ENCODE measurements at regions not wholly inside any gene's neighbourhood (a gene's known extent, or its start where the extent isn't known, plus 50 kb on each side); places are given as distances from the start of the nearest gene placed in this dataset.

DNA sequence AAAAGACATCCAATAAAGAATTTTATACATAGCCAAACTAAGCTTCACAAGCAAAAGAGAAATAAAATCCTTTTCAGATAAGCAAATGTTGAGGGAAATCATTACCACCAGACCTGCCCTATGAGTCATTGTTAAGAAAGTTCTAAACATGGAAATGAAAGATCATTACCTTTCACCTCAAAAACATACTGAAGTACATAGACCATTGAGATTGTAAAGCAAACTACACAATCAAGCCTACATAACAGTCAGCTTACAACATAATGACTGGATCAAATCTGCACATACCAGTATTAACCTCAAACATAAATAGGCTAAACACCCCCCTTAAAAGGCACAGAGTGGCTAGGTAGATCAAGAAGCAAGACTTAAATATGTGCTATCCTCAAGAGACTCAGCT is 501.0 kb upstream of the LUZP2 start:
- FAIRE-seq = no peak
- Histone ChIP-seq H4K20me1 (ENCODE audit: control insufficient read depth, extremely low read depth, insufficient read depth, low read length) (no peaks in the 10 kb centered on the region), H3K79me2 (ENCODE audit: control insufficient read depth, insufficient read depth, low read length) (no peaks in the 10 kb centered on the region), H2AFZ (ENCODE audit: control insufficient read depth, low read length) (no peak overlapping the region), H3K27ac (ENCODE audit: control insufficient read depth, insufficient read depth, low read length) (no peak overlapping the region), H3K4me2 (ENCODE audit: control insufficient read depth, extremely low read depth, insufficient read depth, low read depth, low read length) (no peak overlapping the region), H3K9ac (ENCODE audit: control insufficient read depth, extremely low read depth, insufficient read depth, low read length) (no peak overlapping the region), H3K27me3 (ENCODE audit: control insufficient read depth, extremely low read depth, insufficient read depth, low read length) (no peaks in the 10 kb centered on the region), H3K9me1 (ENCODE audit: control insufficient read depth, extremely low read depth, insufficient read depth, low read length) (no peaks in the 10 kb centered on the region), H3K9me3 (ENCODE audit: control insufficient read depth, low read depth, low read length) (no peaks in the 10 kb centered on the region), H3K4me1 (ENCODE audit: control insufficient read depth, extremely low read depth, insufficient read depth, low read length) (no peaks in the 10 kb centered on the region), H3K36me3 (ENCODE audit: control insufficient read depth in 2 of 2, extremely low read depth in 1 of 2, insufficient read depth in 2 of 2, low read length in 2 of 2) (no peaks in the 10 kb centered on the region), H3K4me3 (ENCODE audit: control insufficient read depth in 2 of 3, extremely low read depth in 1 of 3, insufficient read depth in 2 of 3, low read depth in 1 of 3, low read length in 3 of 3) (no peak overlapping the region)
- no peak for TF ChIP-seq EZH2 (IDR thresholded peaks at IDR 0.05; ENCODE audit: low read length)
- no peak for TF ChIP-seq CTCF (optimal IDR thresholded peaks at IDR 0.05 in 1 of 3, IDR thresholded peaks at IDR 0.05 in 1 of 3, conservative IDR thresholded peaks at IDR 0.05 in 1 of 3; ENCODE audit: extremely low read depth in 1 of 3, insufficient read depth in 2 of 3, low read length in 3 of 3)
- DNase-seq (ENCODE audit: low read depth, low spot score) = no peak
- dilution Hi-C loops (cut with MboI; ENCODE audit: extremely low pct_ligation_motif_present, low sequenced_read_pairs) = no loop called here

DNA sequence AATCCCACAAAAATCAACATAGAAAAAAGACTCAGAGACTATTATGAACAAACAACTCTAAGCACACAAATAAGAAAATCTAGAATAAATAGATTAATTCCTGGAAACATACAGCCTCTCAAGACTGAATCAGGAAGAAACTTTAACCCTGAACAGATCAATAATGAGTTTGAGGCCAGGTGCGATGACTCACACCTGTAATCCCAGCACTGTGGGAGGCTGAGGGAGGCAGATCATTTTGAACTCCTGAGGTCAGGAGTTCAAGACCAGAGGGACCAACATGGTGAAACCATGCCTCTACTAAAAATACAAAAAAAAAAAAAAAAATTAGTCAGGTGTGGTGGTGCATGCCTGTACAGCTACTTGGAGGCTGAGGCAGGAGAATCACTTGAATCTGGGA is 499.5 kb upstream of the LUZP2 start:
- H3K4me3 ChIP-seq (ENCODE audit: control insufficient read depth in 2 of 3, extremely low read depth in 1 of 3, insufficient read depth in 2 of 3, low read depth in 1 of 3, low read length in 3 of 3) = no peak overlapping the region
- DNase-seq (ENCODE audit: low read depth, low spot score) = no peak
- no peak overlapping the region for H3K27ac ChIP-seq (ENCODE audit: control insufficient read depth, insufficient read depth, low read length)
- no peaks in the 10 kb centered on the region for H4K20me1 ChIP-seq (ENCODE audit: control insufficient read depth, extremely low read depth, insufficient read depth, low read length)
- FAIRE-seq = no peak
- H3K4me2 ChIP-seq (ENCODE audit: control insufficient read depth, extremely low read depth, insufficient read depth, low read depth, low read length) = no peak overlapping the region
- no peak for TF ChIP-seq EZH2 (IDR thresholded peaks at IDR 0.05; ENCODE audit: low read length)
- no peak for TF ChIP-seq CTCF (optimal IDR thresholded peaks at IDR 0.05 in 1 of 3, IDR thresholded peaks at IDR 0.05 in 1 of 3, conservative IDR thresholded peaks at IDR 0.05 in 1 of 3; ENCODE audit: extremely low read depth in 1 of 3, insufficient read depth in 2 of 3, low read length in 3 of 3)
- no peaks in the 10 kb centered on the region for H3K9me3 ChIP-seq (ENCODE audit: control insufficient read depth, low read depth, low read length)
- dilution Hi-C loops (cut with MboI; ENCODE audit: extremely low pct_ligation_motif_present, low sequenced_read_pairs) = no loop called here
- H3K4me1 ChIP-seq (ENCODE audit: control insufficient read depth, extremely low read depth, insufficient read depth, low read length) = no peaks in the 10 kb centered on the region
- no peak overlapping the region for H3K9ac ChIP-seq (ENCODE audit: control insufficient read depth, extremely low read depth, insufficient read depth, low read length)
- H3K9me1 ChIP-seq (ENCODE audit: control insufficient read depth, extremely low read depth, insufficient read depth, low read length) = no peaks in the 10 kb centered on the region
- H3K36me3 ChIP-seq (ENCODE audit: control insufficient read depth in 2 of 2, extremely low read depth in 1 of 2, insufficient read depth in 2 of 2, low read length in 2 of 2) = no peaks in the 10 kb centered on the region
- no peaks in the 10 kb centered on the region for H3K79me2 ChIP-seq (ENCODE audit: control insufficient read depth, insufficient read depth, low read length)
- H2AFZ ChIP-seq (ENCODE audit: control insufficient read depth, low read length) = no peak overlapping the region
- no peaks in the 10 kb centered on the region for H3K27me3 ChIP-seq (ENCODE audit: control insufficient read depth, extremely low read depth, insufficient read depth, low read length)
